Loucy (cell line): ENCODE measurements at regions not wholly inside any gene's neighbourhood (a gene's known extent, or its start where the extent isn't known, plus 50 kb on each side); places are given as distances from the start of the nearest gene placed in this dataset.

Experiments
- H2AFZ ChIP-seq: fragments of 200-600 bp; sonication (generic); 2 replicates; pipeline ENCODE4 v1.6.0; 2016; ENCODE audit warnings: antibody characterized with exemption, mild to moderate bottlenecking, low read length, moderate library complexity
- H3F3A ChIP-seq: fragments of 200-600 bp; 2 replicates; pipeline ENCODE4 v1.6.0; 2016; ENCODE audit warnings: antibody characterized with exemption, low read depth, mild to moderate bottlenecking
- H3K27me3 ChIP-seq: fragments of 200-600 bp; sonication (generic); 2 replicates; pipeline ENCODE4 v1.6.1; 2014; ENCODE audit warnings: low read length, mild to moderate bottlenecking; ENCODE audit not compliant: insufficient read depth, poor library complexity, severe bottlenecking
- H3K36me3 ChIP-seq: fragments of 200-600 bp; sonication (generic); 2 replicates; pipeline ENCODE4 v1.6.1; 2016; ENCODE audit warnings: low read length; ENCODE audit not compliant: insufficient read depth
- H3K4me1 ChIP-seq: fragments of 200-600 bp; sonication (generic); 2 replicates; pipeline ENCODE4 v1.5.1; 2014; ENCODE audit warnings: low read length, mild to moderate bottlenecking; ENCODE audit not compliant: insufficient read depth, poor library complexity, severe bottlenecking
- H3K4me2 ChIP-seq: fragments of 200-600 bp; sonication (generic); 2 replicates; pipeline ENCODE4 v1.6.0; 2014; ENCODE audit warnings: antibody characterized with exemption, low read length, low read depth, mild to moderate bottlenecking; ENCODE audit not compliant: poor library complexity, severe bottlenecking
- H3K4me3 ChIP-seq: fragments of 200-600 bp; sonication (generic); 2 replicates; pipeline ENCODE4 v1.5.1; 2014; ENCODE audit warnings: low read length, mild to moderate bottlenecking, mixed read lengths; ENCODE audit not compliant: poor library complexity, severe bottlenecking
- H3K79me2 ChIP-seq: fragments of 200-600 bp; sonication (generic); 2 replicates; pipeline ENCODE4 v1.6.1; 2014; ENCODE audit warnings: low read length; ENCODE audit not compliant: insufficient read depth
- H3K9ac ChIP-seq: fragments of 200-600 bp; sonication (generic); 2 replicates; pipeline ENCODE4 v1.6.0; 2014; ENCODE audit warnings: mild to moderate bottlenecking, low read depth, low read length, moderate library complexity; ENCODE audit not compliant: poor library complexity, severe bottlenecking
- H3K9me2 ChIP-seq: fragments of 200-600 bp; sonication (generic); replicated peaks from 2 replicates; pipeline ENCODE4 v1.6.1; 2016; ENCODE audit warnings: low read depth, low read length, mixed read lengths
- H3K9me3 ChIP-seq: fragments of 200-600 bp; sonication (generic); 2 replicates; pipeline ENCODE4 v1.6.1; 2014; ENCODE audit warnings: mild to moderate bottlenecking, antibody characterized with exemption, low read length, low read depth; ENCODE audit not compliant: insufficient read depth
- H4K20me1 ChIP-seq: fragments of 200-600 bp; sonication (generic); 2 replicates; pipeline ENCODE4 v1.6.0; 2014; ENCODE audit warnings: antibody characterized with exemption, low read length, mild to moderate bottlenecking; ENCODE audit not compliant: insufficient read depth, poor library complexity, severe bottlenecking
- EZH2phosphoT487 ChIP-seq: fragments of 200-600 bp; IDR thresholded peaks from 2 replicates; pipeline ENCODE4 v1.6.1; 2018; ENCODE audit warnings: antibody characterized with exemption, mild to moderate bottlenecking, moderate library complexity, borderline replicate concordance
- TF ChIP-seq, protein P1 (sequence below): fragments of 200-600 bp; sonication (generic); conservative IDR thresholded peaks from 2 replicates; pipeline ENCODE4 v1.5.1; 2014; ENCODE audit warnings: mild to moderate bottlenecking, antibody characterized with exemption, low read length

DNA sequence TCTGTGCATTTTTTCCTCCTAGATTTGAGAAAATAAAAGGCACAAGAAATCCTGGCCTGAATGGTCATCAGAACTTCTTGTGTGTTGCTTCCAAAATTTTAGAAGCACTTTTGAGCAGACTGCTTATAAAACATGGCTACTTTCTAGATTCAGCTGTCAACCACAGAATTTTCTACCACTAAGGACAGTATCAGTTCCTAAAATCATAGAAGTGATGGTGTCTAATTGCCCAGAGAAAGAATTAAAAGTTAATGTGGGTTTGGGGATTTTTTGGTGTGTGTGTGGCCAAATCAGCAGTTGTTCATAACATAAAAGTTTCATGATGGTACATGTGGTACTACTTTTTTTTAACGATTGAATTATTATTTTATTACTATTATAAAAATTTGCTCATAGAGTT lies 171.4 kb upstream of the SNX7 start:
- Histone ChIP-seq H2AFZ (no peak overlapping the region), H3K4me1 (no peaks in the 10 kb centered on the region), H3K27me3 (no peaks in the 10 kb centered on the region), H3K9ac (no peak overlapping the region), H3K36me3 (no peaks in the 10 kb centered on the region), H3K9me2 (no peaks in the 10 kb centered on the region), H3F3A (no peaks in the 10 kb centered on the region), H3K4me3 (no peak overlapping the region), H3K4me2 (no peak overlapping the region), H3K9me3 (no peaks in the 10 kb centered on the region), H3K79me2 (no peaks in the 10 kb centered on the region), H4K20me1 (no peaks in the 10 kb centered on the region)
- TF ChIP-seq EZH2phosphoT487 = no peak
- TF ChIP-seq, protein P1, sequence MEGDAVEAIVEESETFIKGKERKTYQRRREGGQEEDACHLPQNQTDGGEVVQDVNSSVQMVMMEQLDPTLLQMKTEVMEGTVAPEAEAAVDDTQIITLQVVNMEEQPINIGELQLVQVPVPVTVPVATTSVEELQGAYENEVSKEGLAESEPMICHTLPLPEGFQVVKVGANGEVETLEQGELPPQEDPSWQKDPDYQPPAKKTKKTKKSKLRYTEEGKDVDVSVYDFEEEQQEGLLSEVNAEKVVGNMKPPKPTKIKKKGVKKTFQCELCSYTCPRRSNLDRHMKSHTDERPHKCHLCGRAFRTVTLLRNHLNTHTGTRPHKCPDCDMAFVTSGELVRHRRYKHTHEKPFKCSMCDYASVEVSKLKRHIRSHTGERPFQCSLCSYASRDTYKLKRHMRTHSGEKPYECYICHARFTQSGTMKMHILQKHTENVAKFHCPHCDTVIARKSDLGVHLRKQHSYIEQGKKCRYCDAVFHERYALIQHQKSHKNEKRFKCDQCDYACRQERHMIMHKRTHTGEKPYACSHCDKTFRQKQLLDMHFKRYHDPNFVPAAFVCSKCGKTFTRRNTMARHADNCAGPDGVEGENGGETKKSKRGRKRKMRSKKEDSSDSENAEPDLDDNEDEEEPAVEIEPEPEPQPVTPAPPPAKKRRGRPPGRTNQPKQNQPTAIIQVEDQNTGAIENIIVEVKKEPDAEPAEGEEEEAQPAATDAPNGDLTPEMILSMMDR = no peak

DNA sequence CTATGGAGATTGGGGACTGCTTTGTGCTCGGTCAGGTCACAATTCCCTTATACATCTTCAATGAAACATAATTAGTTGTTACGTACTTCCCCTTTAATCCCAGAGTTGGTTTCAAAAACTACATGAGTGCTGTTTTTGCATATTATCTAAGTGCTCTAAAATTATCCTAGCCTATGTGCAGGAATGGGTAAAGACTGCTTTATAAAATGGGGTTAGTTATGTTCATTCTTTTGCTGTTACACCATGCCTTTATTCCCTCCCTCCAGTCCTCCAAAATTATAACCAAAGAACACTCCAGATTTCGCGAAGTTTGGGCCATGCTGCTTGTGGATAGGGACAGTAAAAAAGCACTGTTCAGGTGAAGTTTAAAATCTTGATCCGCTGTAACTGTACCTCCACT lies 173.9 kb upstream of the SNX7 start:
- H4K20me1 ChIP-seq = no peaks in the 10 kb centered on the region
- no peak overlapping the region for H2AFZ ChIP-seq
- no peak overlapping the region for H3K9ac ChIP-seq
- TF ChIP-seq, protein P1 = no peak
- TF ChIP-seq EZH2phosphoT487 = no peak
- H3K4me2 ChIP-seq = no peak overlapping the region
- H3K9me3 ChIP-seq = no peaks in the 10 kb centered on the region
- no peak overlapping the region for H3K4me3 ChIP-seq
- no peaks in the 10 kb centered on the region for H3K79me2 ChIP-seq
- no peaks in the 10 kb centered on the region for H3F3A ChIP-seq
- no peaks in the 10 kb centered on the region for H3K27me3 ChIP-seq
- no peaks in the 10 kb centered on the region for H3K36me3 ChIP-seq
- no peaks in the 10 kb centered on the region for H3K4me1 ChIP-seq
- H3K9me2 ChIP-seq = no peaks in the 10 kb centered on the region

DNA sequence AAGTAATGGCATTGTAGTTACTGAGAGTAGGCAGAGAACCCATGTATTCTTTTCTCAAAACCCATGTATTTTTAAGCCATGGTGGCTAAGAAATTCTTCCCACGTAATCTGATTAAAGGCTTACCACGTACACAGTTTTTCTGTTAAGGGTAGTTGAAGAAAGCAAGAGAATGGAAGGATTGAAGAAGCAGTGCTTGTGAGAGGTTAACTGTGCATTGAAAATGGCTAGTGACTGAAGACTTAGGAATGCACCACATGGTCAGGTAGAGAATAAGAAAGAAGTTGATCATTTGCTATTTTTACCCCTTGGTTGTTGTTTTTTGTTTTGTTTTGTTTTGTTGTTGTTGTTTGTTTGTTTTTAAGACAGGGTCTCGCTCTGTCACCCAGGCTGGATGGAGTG lies 178.9 kb upstream of the SNX7 start:
- Histone ChIP-seq H3K9ac (no peak overlapping the region), H3K9me2 (no peaks in the 10 kb centered on the region), H3K4me3 (no peak overlapping the region), H3K79me2 (no peaks in the 10 kb centered on the region), H4K20me1 (no peaks in the 10 kb centered on the region), H3K9me3 (no peaks in the 10 kb centered on the region), H3K27me3 (no peaks in the 10 kb centered on the region), H3F3A (no peaks in the 10 kb centered on the region), H3K4me2 (no peak overlapping the region), H3K4me1 (no peaks in the 10 kb centered on the region), H2AFZ (no peak overlapping the region), H3K36me3 (no peaks in the 10 kb centered on the region)
- TF ChIP-seq, protein P1 = no peak
- no peak for TF ChIP-seq EZH2phosphoT487
